Peyer's patch (tissue), 4 donors: ENCODE measurements at regions not wholly inside any gene's neighbourhood (a gene's known extent, or its start where the extent isn't known, plus 50 kb on each side); places are given as distances from the start of the nearest gene placed in this dataset.

Source experiments
- DNase-seq, 3 donors: peaks; one replicate each; pipeline ENCODE4 v3.0.0-alpha.2; 2017 to 2019
- H3K27ac ChIP-seq, 4 donors: fragments of 200-600 bp; sonication (generic); one replicate each; pipeline ENCODE4 v1.5.1; 2016 to 2019
- H3K27me3 ChIP-seq, 2 donors: fragments of 200-600 bp; sonication (generic); one replicate each; pipeline ENCODE4 v1.5.1; 2019
- H3K36me3 ChIP-seq, 3 donors: fragments of 200-600 bp; sonication (generic); one replicate each; pipeline ENCODE4 v1.5.1; 2016 to 2019
- H3K4me1 ChIP-seq, 4 donors: fragments of 200-600 bp; sonication (generic); one replicate each; pipeline ENCODE4 v1.5.1; 2016 to 2019
- H3K4me3 ChIP-seq, 4 donors: fragments of 200-600 bp; sonication (generic); 1 replicate in 3 of 4; 2 replicates in 1 of 4; pipeline ENCODE4 v1.5.1; 2016 to 2019; ENCODE audit warnings: mild to moderate bottlenecking in 1 of 4
- H3K9me3 ChIP-seq, 4 donors: fragments of 200-600 bp; sonication (generic); one replicate each; pipeline ENCODE4 v1.5.1; 2016 to 2019; ENCODE audit warnings: mild to moderate bottlenecking in 1 of 4
- CTCF ChIP-seq, 6 experiments: fragments of 450-650 bp in 4 of 6; fragments of 200-600 bp in 2 of 6; sonication (generic) in 1 of 6; IDR thresholded peaks; one replicate each; pipeline ENCODE4 v1.5.1; 2017 to 2019; ENCODE audit warnings: antibody characterized with exemption in 6 of 6, mild to moderate bottlenecking in 3 of 6, moderate library complexity in 1 of 6
- POLR2A ChIP-seq, 2 donors: fragments of 450-650 bp; IDR thresholded peaks; one replicate each; pipeline ENCODE4 v1.5.1; 2017; ENCODE audit warnings: antibody characterized with exemption in 2 of 2, mild to moderate bottlenecking in 2 of 2, moderate library complexity in 2 of 2

GRCh38 chr16:51820176-51820575 lies 669.1 kb upstream of the SALL1 start:
- DNase-seq, result no peak
- H3K27ac ChIP-seq, result no peak overlapping the region
- no peak overlapping the region for H3K4me3 ChIP-seq
- H3K27me3 ChIP-seq, result no peaks in the 10 kb centered on the region
- no peaks in the 10 kb centered on the region for H3K4me1 ChIP-seq
- H3K9me3 ChIP-seq, result no peaks in the 10 kb centered on the region
- no peak for TF ChIP-seq CTCF (IDR thresholded peaks at IDR 0.05)
- no peaks in the 10 kb centered on the region for H3K36me3 ChIP-seq

DNA sequence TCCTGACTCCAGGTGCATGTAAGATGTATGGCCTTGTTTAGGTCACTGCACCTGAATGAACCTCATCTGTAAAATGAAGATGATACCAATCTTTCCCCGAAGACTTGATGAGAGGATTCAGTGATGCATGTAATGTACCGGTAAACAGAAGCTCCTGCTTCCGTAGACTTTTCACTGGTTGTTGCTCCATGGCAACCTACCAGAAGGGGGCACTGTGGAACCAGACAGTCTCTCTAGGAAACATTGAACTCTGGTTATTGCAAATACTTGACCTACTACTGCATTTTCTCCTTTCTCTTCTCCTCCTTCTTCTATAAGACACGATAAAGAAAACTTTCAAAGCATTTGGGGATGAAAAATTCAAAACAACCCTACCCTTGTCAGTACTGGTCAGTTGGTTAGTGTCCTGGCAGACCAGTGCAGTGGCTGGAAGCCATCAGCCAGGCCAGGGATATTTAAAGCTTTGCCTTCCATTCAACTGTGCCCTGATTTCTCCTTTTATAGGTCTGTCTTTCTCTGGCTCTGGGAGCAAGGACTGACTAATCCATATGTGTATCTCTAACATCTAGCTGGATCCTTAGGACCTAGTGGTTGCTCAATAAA lies 667.4 kb upstream of the SALL1 start:
- Histone ChIP-seq H3K4me3 (no peak overlapping the region), H3K4me1 (no peaks in the 10 kb centered on the region), H3K9me3 (no peaks in the 10 kb centered on the region), H3K27me3 (no peaks in the 10 kb centered on the region), H3K27ac (no peak overlapping the region), H3K36me3 (no peaks in the 10 kb centered on the region)
- TF ChIP-seq POLR2A (IDR thresholded peaks at IDR 0.05), result no peak
- peak in 4 of 6 experiments; percentile 23 to 39 (median 28) for TF ChIP-seq CTCF (IDR thresholded peaks at IDR 0.05)
- no peak for DNase-seq

GRCh38 chr16:51816929-51817328 lies 665.9 kb upstream of the SALL1 start:
- H3K27me3 ChIP-seq, result no peaks in the 10 kb centered on the region
- H3K27ac ChIP-seq, result no peak overlapping the region
- no peak for DNase-seq
- H3K9me3 ChIP-seq, result no peaks in the 10 kb centered on the region
- H3K36me3 ChIP-seq, result no peaks in the 10 kb centered on the region
- H3K4me3 ChIP-seq, result no peak overlapping the region
- no peak for TF ChIP-seq CTCF (IDR thresholded peaks at IDR 0.05)
- TF ChIP-seq POLR2A (IDR thresholded peaks at IDR 0.05), result no peak
- H3K4me1 ChIP-seq, result no peaks in the 10 kb centered on the region

- TF ChIP-seq POLR2A (IDR thresholded peaks at IDR 0.05) (no peak), CTCF (IDR thresholded peaks at IDR 0.05) (no peak)
- no peaks in the 10 kb centered on the region for H3K27me3 ChIP-seq
- H3K4me3 ChIP-seq, result no peak overlapping the region
- no peaks in the 10 kb centered on the region for H3K36me3 ChIP-seq
- H3K9me3 ChIP-seq, result no peaks in the 10 kb centered on the region
- H3K4me1 ChIP-seq, result no peaks in the 10 kb centered on the region
- H3K27ac ChIP-seq, result no peak overlapping the region
- DNase-seq, result no peak
Observed at GRCh38 chr16:51815523-51815922, 664.5 kb upstream of the SALL1 start.

DNA sequence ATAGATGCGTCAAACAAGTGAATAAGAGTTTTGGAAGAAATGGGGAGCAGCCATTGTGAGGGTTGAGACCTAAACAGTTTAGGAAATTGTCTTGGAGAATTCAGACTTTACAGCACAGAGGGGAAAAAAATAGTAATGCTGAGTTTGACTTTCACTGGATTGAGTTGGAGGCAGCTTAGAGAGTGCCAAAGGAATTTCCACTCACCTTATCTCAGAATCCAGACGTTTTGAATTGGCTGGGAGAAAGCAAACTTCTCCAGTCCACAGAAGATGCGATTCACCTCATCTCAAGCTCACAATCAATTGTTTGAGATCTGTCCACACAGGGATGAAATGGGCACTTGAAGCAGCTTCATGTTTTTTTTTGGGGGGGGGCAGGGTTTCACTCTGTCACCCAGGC lies 663.5 kb upstream of the SALL1 start:
- no peak overlapping the region for H3K27ac ChIP-seq
- DNase-seq, result no peak
- H3K27me3 ChIP-seq, result no peaks in the 10 kb centered on the region
- no peaks in the 10 kb centered on the region for H3K4me1 ChIP-seq
- no peak overlapping the region for H3K4me3 ChIP-seq
- TF ChIP-seq CTCF (IDR thresholded peaks at IDR 0.05), result no peak
- TF ChIP-seq POLR2A (IDR thresholded peaks at IDR 0.05), result no peak
- H3K36me3 ChIP-seq, result no peaks in the 10 kb centered on the region
- H3K9me3 ChIP-seq, result no peaks in the 10 kb centered on the region

GRCh38 chr16:51813609-51814008 lies 662.5 kb upstream of the SALL1 start:
- H3K4me3 ChIP-seq, result no peak overlapping the region
- H3K9me3 ChIP-seq, result no peaks in the 10 kb centered on the region
- no peak overlapping the region for H3K27ac ChIP-seq
- H3K4me1 ChIP-seq, result no peaks in the 10 kb centered on the region
- DNase-seq, result no peak
- H3K36me3 ChIP-seq, result no peaks in the 10 kb centered on the region
- TF ChIP-seq POLR2A (IDR thresholded peaks at IDR 0.05) (no peak), CTCF (IDR thresholded peaks at IDR 0.05) (no peak)
- H3K27me3 ChIP-seq, result no peaks in the 10 kb centered on the region
